Progenitor cell of endocrine pancreas (in vitro differentiated cells): ENCODE measurements at regions not wholly inside any gene's neighbourhood (a gene's known extent, or its start where the extent isn't known, plus 50 kb on each side); places are given as distances from the start of the nearest gene placed in this dataset.

Experiments
- DNase-seq: peaks from one replicate; pipeline ENCODE4 v3.0.0; 2021; ENCODE audit warnings: low spot score; ENCODE audit not compliant: unreplicated experiment
- H3K27ac Mint-ChIP-seq: 2 replicates; pipeline ENCODE4 v1.8.0; 2021; ENCODE audit warnings: mild to moderate bottlenecking, moderate library complexity, mixed read lengths
- H3K27me3 Mint-ChIP-seq: 2 replicates; pipeline ENCODE4 v1.8.0; 2021; ENCODE audit warnings: mixed read lengths
- H3K36me3 Mint-ChIP-seq: 2 replicates; pipeline ENCODE4 v1.8.0; 2022; ENCODE audit warnings: mixed read lengths; ENCODE audit not compliant: insufficient read depth
- H3K4me1 Mint-ChIP-seq: 2 replicates; pipeline ENCODE4 v1.8.0; 2021; ENCODE audit warnings: low read depth, mixed read lengths
- H3K4me3 Mint-ChIP-seq: 2 replicates; pipeline ENCODE4 v1.8.0; 2021; ENCODE audit warnings: low read depth, mild to moderate bottlenecking, moderate library complexity, mixed read lengths
- H3K9me3 Mint-ChIP-seq: 2 replicates; pipeline ENCODE4 v1.8.0; 2021; ENCODE audit warnings: low read depth, mixed read lengths
- TF ChIP-seq, protein P1 (sequence below): fragments of 200-600 bp; sonication (generic); IDR thresholded peaks from one replicate; pipeline ENCODE4 v1.5.0; 2021; ENCODE audit warnings: antibody characterized with exemption, mild to moderate bottlenecking; ENCODE audit not compliant: unreplicated experiment

DNA sequence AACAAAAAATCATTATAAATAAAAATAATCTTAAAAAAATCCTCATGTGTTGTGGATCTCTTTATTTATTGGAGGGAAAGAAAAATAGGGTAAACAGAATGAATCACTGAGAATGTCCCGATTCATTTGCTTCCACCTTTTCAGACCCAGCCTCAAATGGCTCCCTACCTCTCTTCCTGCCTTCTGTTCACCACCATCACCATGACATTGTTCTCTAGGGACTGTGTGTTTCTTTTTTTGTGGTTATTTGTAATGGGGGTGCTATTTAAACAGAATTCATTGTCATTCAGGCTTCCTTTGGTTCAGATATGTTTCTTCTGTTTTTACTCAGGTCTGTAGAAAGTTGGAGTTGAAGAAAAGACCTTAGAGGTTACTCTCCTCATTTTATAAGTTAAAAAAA lies 198.2 kb downstream of the KIF4B start:
- Mint-ChIP-seq H3K36me3 (no peaks in the 10 kb centered on the region), H3K27ac (no peak overlapping the region), H3K4me3 (no peak overlapping the region), H3K27me3 (no peaks in the 10 kb centered on the region), H3K9me3 (peaks cover 9% of the 10 kb centered on the region), H3K4me1 (no peaks in the 10 kb centered on the region)
- TF ChIP-seq, protein P1, sequence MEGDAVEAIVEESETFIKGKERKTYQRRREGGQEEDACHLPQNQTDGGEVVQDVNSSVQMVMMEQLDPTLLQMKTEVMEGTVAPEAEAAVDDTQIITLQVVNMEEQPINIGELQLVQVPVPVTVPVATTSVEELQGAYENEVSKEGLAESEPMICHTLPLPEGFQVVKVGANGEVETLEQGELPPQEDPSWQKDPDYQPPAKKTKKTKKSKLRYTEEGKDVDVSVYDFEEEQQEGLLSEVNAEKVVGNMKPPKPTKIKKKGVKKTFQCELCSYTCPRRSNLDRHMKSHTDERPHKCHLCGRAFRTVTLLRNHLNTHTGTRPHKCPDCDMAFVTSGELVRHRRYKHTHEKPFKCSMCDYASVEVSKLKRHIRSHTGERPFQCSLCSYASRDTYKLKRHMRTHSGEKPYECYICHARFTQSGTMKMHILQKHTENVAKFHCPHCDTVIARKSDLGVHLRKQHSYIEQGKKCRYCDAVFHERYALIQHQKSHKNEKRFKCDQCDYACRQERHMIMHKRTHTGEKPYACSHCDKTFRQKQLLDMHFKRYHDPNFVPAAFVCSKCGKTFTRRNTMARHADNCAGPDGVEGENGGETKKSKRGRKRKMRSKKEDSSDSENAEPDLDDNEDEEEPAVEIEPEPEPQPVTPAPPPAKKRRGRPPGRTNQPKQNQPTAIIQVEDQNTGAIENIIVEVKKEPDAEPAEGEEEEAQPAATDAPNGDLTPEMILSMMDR = no peak
- DNase-seq = no peak

DNA sequence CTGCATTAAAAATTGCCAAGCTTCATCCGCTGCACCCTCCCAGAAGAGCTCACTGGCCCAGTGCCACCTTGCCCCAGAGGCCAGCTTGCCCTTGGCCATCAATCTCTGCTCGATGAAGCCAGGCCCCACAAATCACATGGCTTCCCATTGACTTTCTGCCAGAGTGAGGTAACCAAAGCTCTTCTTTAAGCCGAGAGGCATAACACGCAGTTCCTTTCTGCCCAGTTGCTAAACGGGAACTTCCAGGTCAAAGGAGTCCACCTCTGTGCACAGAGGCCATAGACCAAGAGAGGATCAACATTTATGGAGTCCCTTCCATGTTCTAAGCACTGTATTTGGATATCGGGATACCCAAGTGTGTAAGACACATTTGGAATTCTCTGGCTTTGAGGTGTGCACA lies 208.8 kb downstream of the KIF4B start:
- no peak for DNase-seq
- Mint-ChIP-seq H3K27ac (no peak overlapping the region), H3K4me3 (no peak overlapping the region), H3K27me3 (no peaks in the 10 kb centered on the region), H3K36me3 (no peaks in the 10 kb centered on the region), H3K9me3 (peaks cover 10% of the 10 kb centered on the region), H3K4me1 (no peaks in the 10 kb centered on the region)
- TF ChIP-seq, protein P1 = no peak

DNA sequence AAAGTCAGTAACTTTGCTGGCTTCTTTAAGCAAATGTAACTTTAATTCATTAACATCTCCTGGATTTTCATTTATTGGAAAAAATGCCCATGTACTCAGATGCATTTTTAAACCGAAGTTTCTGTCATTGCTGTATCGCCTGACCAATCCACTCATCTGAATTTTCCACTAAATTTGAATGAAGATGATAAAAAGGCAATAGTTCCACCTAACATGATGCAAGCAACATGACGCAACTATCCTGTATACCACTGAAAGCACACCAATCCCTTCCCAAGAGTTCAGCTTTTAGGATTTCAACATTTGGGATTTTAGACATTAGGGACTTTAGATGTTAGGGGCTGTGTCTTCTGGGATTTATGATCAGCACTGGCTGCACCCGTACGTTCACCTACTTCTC lies 215.6 kb downstream of the KIF4B start:
- H3K4me3 Mint-ChIP-seq = no peak overlapping the region
- no peaks in the 10 kb centered on the region for H3K4me1 Mint-ChIP-seq
- H3K27me3 Mint-ChIP-seq = no peaks in the 10 kb centered on the region
- H3K27ac Mint-ChIP-seq = no peak overlapping the region
- H3K9me3 Mint-ChIP-seq = peaks cover 10% of the 10 kb centered on the region
- no peak for DNase-seq
- TF ChIP-seq, protein P1 = no peak
- no peaks in the 10 kb centered on the region for H3K36me3 Mint-ChIP-seq

DNA sequence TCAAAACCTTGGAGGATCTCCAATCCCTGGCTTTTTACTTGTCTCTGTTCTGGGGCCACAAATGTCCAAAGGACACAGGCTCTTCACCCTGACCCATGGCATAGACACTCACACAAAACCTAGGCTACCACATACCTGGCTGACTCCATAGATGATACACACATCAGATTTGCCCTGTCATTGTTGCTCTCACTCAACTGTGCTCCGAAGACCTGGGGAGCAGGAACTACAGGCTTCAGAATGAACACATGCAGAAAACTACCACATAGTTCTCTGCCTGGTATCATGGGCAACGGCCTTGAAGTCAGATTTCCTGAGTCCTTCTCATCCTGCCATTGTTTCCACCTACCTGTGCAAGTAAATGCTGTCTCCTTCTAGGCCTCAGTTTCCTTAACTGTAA lies 226.2 kb downstream of the KIF4B start:
- no peaks in the 10 kb centered on the region for H3K4me1 Mint-ChIP-seq
- no peak overlapping the region for H3K27ac Mint-ChIP-seq
- H3K36me3 Mint-ChIP-seq = no peaks in the 10 kb centered on the region
- peaks cover 24% of the 10 kb centered on the region for H3K9me3 Mint-ChIP-seq
- TF ChIP-seq, protein P1 = no peak
- no peak for DNase-seq
- H3K27me3 Mint-ChIP-seq = no peaks in the 10 kb centered on the region
- no peak overlapping the region for H3K4me3 Mint-ChIP-seq

DNA sequence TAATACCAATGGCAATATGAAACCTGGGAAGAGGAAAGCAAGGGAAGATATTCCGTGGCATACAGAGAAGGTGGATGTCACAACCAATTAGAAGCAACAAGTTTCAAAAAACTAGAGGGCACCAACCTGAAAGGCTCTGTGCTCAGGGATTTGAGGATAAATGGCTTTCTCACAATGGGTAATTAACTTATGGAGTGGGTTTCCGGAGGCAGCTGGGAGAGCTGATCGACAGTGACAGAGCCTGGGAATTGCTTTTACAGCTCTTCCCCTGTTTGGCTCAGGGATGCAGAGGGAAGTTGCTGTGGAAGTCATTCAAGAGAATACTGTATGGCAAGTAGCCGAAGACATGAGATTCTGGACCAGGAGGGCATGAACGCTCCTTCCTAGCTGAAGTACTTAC lies 237.0 kb downstream of the KIF4B start:
- Mint-ChIP-seq H3K27ac (no peak overlapping the region), H3K4me1 (no peaks in the 10 kb centered on the region), H3K9me3 (no peaks in the 10 kb centered on the region), H3K36me3 (no peaks in the 10 kb centered on the region), H3K4me3 (no peak overlapping the region), H3K27me3 (no peaks in the 10 kb centered on the region)
- TF ChIP-seq, protein P1 = no peak
- no peak for DNase-seq
